Endothelial cell (in vitro differentiated cells): ENCODE measurements at regions not wholly inside any gene's neighbourhood (a gene's known extent, or its start where the extent isn't known, plus 50 kb on each side); places are given as distances from the start of the nearest gene placed in this dataset.

ENCODE experiments used
- DNase-seq: peaks from one replicate; pipeline ENCODE4 v3.0.0; 2021; ENCODE audit warnings: low spot score
- H3K27ac Mint-ChIP-seq: one replicate; pipeline ENCODE4 v1.8.0; 2021; ENCODE audit warnings: mixed read lengths, inconsistent platforms; ENCODE audit not compliant: unreplicated experiment
- H3K27me3 Mint-ChIP-seq: one replicate; pipeline ENCODE4 v1.8.0; 2021; ENCODE audit warnings: mild to moderate bottlenecking, moderate library complexity, mixed read lengths, inconsistent platforms; ENCODE audit not compliant: unreplicated experiment
- H3K36me3 Mint-ChIP-seq: one replicate; pipeline ENCODE4 v1.8.0; 2021; ENCODE audit warnings: mild to moderate bottlenecking, low read depth, mixed read lengths, inconsistent platforms; ENCODE audit not compliant: unreplicated experiment
- H3K4me1 Mint-ChIP-seq: one replicate; pipeline ENCODE4 v1.8.0; 2021; ENCODE audit warnings: mild to moderate bottlenecking, mixed read lengths, inconsistent platforms; ENCODE audit not compliant: unreplicated experiment
- H3K4me3 Mint-ChIP-seq: one replicate; pipeline ENCODE4 v1.8.0; 2021; ENCODE audit warnings: mild to moderate bottlenecking, mixed read lengths, inconsistent platforms; ENCODE audit not compliant: unreplicated experiment
- H3K9me3 Mint-ChIP-seq: one replicate; pipeline ENCODE4 v1.8.0; 2021; ENCODE audit warnings: mixed read lengths, inconsistent platforms; ENCODE audit not compliant: unreplicated experiment
- TF ChIP-seq, protein P1 (sequence below): fragments of 200-600 bp; sonication (generic); IDR thresholded peaks from one replicate; pipeline ENCODE4 v1.5.0; 2021; ENCODE audit warnings: antibody characterized with exemption; ENCODE audit not compliant: unreplicated experiment

DNA sequence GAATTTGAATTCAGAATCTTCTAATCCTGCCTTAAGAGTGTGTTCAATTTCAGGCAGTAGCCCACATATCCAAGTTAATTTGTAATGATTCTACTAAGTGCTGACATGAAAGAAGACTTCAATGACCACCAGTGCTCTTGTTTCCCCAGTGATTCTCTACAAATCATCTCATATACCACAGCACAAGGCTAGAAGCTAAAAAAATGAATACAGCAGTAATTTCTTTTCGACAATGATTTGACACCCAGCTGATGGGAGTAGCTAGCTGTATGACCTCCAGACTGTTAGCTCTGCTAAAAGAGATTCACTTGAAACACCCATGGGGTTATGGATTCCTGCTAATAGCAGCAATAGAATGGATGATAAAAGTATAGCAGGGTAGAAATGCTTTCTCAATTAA, 217.0 kb upstream of the TMEFF2 start:
- DNase-seq: no peak
- no peak overlapping the region for H3K27ac Mint-ChIP-seq
- no peaks in the 10 kb centered on the region for H3K9me3 Mint-ChIP-seq
- no peaks in the 10 kb centered on the region for H3K27me3 Mint-ChIP-seq
- TF ChIP-seq, protein P1, sequence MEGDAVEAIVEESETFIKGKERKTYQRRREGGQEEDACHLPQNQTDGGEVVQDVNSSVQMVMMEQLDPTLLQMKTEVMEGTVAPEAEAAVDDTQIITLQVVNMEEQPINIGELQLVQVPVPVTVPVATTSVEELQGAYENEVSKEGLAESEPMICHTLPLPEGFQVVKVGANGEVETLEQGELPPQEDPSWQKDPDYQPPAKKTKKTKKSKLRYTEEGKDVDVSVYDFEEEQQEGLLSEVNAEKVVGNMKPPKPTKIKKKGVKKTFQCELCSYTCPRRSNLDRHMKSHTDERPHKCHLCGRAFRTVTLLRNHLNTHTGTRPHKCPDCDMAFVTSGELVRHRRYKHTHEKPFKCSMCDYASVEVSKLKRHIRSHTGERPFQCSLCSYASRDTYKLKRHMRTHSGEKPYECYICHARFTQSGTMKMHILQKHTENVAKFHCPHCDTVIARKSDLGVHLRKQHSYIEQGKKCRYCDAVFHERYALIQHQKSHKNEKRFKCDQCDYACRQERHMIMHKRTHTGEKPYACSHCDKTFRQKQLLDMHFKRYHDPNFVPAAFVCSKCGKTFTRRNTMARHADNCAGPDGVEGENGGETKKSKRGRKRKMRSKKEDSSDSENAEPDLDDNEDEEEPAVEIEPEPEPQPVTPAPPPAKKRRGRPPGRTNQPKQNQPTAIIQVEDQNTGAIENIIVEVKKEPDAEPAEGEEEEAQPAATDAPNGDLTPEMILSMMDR: no peak
- no peaks in the 10 kb centered on the region for H3K36me3 Mint-ChIP-seq
- H3K4me1 Mint-ChIP-seq: no peaks in the 10 kb centered on the region
- H3K4me3 Mint-ChIP-seq: no peak overlapping the region

DNA sequence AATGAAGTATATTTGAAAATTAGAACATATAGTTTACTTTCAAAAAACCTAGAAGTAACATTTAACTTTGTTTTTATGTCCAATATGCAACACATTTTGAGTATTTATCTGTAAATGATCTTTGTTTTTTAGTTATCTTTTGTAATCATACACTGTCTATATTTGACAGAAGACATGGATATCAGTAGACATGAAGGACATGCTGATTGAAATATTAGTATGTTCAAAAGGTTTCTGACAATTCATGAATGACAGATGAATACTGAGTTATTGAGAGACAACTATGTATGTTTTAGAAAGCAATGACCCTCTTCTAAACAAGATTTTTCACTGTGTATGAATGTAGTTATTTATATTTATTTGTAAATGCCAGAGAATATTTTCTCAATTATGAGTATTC, 215.6 kb upstream of the TMEFF2 start:
- Mint-ChIP-seq H3K4me3 (no peak overlapping the region), H3K27ac (no peak overlapping the region), H3K9me3 (no peaks in the 10 kb centered on the region), H3K36me3 (no peaks in the 10 kb centered on the region), H3K4me1 (no peaks in the 10 kb centered on the region), H3K27me3 (no peaks in the 10 kb centered on the region)
- DNase-seq: no peak
- TF ChIP-seq, protein P1: no peak

DNA sequence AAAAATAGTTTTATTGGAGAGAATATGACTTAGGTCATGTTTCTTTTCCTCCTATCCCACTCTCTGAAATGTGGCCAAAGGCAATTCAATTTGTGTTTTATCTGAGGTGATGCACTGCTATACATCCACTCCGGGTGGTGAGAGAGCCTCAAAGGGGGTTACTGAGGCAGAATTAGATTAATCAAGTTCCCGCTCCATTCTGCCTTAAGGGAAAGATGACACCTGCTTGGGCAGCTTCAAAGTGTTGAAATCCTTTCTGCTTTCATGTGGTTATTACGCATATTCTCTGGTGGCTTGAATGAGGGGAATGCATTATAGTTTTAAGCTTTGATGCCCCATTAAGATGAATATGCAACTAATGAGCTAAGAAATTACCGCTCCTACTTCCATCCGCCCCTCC, 213.0 kb upstream of the TMEFF2 start:
- Mint-ChIP-seq H3K27ac (no peak overlapping the region), H3K4me3 (no peak overlapping the region), H3K4me1 (no peaks in the 10 kb centered on the region), H3K27me3 (no peaks in the 10 kb centered on the region), H3K36me3 (no peaks in the 10 kb centered on the region), H3K9me3 (no peaks in the 10 kb centered on the region)
- DNase-seq: no peak
- TF ChIP-seq, protein P1: no peak

DNA sequence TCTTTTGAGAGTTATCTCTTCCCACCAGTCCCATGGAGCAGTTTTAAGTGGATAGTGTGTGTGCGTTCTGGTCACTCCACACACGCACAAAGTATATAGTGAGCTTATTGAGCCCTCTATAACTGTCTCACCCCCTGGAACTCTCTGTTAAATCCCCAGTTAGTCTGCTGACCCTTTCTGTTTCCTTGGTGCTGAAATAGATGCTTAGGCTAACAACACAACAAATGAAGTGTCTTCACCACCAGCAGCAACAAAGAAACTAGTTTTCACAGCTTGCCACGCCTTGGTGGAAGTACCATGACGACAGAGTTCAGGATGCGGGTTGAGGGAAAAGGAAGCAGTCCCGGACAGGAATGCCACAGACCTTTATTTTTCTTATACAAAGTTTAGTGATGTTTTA, 203.5 kb upstream of the TMEFF2 start:
- Mint-ChIP-seq H3K27me3 (no peaks in the 10 kb centered on the region), H3K4me3 (no peak overlapping the region), H3K4me1 (no peaks in the 10 kb centered on the region), H3K36me3 (no peaks in the 10 kb centered on the region), H3K27ac (no peak overlapping the region), H3K9me3 (no peaks in the 10 kb centered on the region)
- no peak for DNase-seq
- TF ChIP-seq, protein P1: no peak

DNA sequence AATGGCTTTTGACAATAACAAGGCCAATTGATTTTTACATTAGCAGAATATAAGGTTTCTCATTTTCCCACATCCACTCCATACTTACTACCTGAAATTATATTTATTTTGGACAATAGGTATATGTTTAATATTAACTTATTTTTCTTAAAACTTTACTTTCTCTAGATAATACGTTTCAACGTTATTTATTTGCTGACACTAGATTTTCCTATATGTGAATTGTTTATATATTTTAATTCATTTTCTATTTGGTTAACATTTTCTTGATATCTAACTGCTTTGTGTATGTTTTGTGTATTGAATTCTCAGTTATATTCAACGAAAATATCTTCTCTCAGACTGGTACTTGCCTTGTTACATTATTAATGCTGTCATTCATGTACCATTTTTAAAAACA, 199.9 kb upstream of the TMEFF2 start:
- TF ChIP-seq, protein P1: no peak
- no peaks in the 10 kb centered on the region for H3K4me1 Mint-ChIP-seq
- no peaks in the 10 kb centered on the region for H3K36me3 Mint-ChIP-seq
- H3K27me3 Mint-ChIP-seq: no peaks in the 10 kb centered on the region
- H3K27ac Mint-ChIP-seq: no peak overlapping the region
- no peak overlapping the region for H3K4me3 Mint-ChIP-seq
- no peaks in the 10 kb centered on the region for H3K9me3 Mint-ChIP-seq
- no peak for DNase-seq
